Neural cell (in vitro differentiated cells): ENCODE measurements at regions not wholly inside any gene's neighbourhood (a gene's known extent, or its start where the extent isn't known, plus 50 kb on each side); places are given as distances from the start of the nearest gene placed in this dataset.

Experiments
- MXI1 ChIP-seq: fragments of 450-650 bp; conservative IDR thresholded peaks from 2 replicates; pipeline ENCODE4 v1.6.1; 2014; ENCODE audit warnings: antibody characterized with exemption, mild to moderate bottlenecking; ENCODE audit not compliant: poor library complexity, severe bottlenecking
- TF ChIP-seq, protein P1 (sequence below): fragments of 450-650 bp; IDR thresholded peaks from 2 replicates; pipeline ENCODE4 v1.5.1; 2014; ENCODE audit warnings: antibody characterized with exemption, mild to moderate bottlenecking, moderate library complexity; ENCODE audit not compliant: poor library complexity, severe bottlenecking

- no peak for TF ChIP-seq MXI1
- TF ChIP-seq, protein P1, sequence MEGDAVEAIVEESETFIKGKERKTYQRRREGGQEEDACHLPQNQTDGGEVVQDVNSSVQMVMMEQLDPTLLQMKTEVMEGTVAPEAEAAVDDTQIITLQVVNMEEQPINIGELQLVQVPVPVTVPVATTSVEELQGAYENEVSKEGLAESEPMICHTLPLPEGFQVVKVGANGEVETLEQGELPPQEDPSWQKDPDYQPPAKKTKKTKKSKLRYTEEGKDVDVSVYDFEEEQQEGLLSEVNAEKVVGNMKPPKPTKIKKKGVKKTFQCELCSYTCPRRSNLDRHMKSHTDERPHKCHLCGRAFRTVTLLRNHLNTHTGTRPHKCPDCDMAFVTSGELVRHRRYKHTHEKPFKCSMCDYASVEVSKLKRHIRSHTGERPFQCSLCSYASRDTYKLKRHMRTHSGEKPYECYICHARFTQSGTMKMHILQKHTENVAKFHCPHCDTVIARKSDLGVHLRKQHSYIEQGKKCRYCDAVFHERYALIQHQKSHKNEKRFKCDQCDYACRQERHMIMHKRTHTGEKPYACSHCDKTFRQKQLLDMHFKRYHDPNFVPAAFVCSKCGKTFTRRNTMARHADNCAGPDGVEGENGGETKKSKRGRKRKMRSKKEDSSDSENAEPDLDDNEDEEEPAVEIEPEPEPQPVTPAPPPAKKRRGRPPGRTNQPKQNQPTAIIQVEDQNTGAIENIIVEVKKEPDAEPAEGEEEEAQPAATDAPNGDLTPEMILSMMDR, result no peak
Measured at GRCh38 chr18:27750923-27751322, 426.0 kb downstream of the CDH2 start.
